ENCODE measurements at regions not wholly inside any gene's neighbourhood (a gene's known extent, or its start where the extent isn't known, plus 50 kb on each side); places are given as distances from the start of the nearest gene placed in this dataset.
"Not testable (repeated sequence)": the region's sequence is repeated elsewhere in the genome, so short reads cannot be mapped to it uniquely, and the experiment has no call there.

DNA sequence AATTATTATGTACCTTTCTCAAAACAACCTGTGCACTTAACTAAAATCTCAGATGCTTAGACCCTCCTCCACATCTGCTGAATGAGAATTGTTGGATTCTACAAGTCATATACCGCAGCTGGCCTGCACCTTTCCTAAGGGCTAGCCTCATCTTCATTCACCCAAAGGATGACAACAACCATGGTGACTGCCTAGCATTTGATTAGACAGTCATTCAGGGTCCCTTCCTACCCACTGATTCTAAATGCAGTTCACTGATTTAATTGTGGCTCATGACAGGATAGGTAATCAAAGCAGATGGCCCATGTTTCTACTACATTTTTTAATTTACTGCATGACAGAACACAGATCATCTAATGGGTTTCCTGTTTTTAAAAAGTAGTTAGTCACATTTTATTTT lies 551.9 kb upstream of the SLC10A2 start:
- DNase-seq = no peak

DNA sequence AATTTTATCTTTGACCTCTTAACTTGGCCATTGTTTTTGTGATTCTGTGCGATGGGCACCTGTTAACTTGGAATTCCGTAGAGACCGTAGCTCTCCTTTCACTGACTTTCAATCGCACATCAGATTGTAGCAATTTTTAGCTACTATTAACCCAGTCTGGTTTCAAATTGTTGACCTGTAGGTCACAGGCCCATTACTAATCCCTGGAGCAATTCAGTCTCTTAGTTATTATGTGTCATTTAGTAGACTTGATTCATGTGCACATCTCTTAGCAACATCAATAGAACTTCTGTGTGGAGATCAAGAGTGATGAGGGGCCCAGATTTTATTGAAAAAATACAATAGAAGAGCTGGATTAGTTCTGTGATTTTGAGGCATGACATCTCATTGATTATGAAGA lies 549.6 kb upstream of the SLC10A2 start:
- DNase-seq = no peak

GRCh38 chr13:103614761-103615160 lies 548.5 kb upstream of the SLC10A2 start:
- DNase-seq = no peak

GRCh38 chr13:103607995-103608394 lies 541.8 kb upstream of the SLC10A2 start:
- DNase-seq = no peak

GRCh38 chr13:103605546-103606326 lies 539.5 kb upstream of the SLC10A2 start:
- no peak for DNase-seq

DNA sequence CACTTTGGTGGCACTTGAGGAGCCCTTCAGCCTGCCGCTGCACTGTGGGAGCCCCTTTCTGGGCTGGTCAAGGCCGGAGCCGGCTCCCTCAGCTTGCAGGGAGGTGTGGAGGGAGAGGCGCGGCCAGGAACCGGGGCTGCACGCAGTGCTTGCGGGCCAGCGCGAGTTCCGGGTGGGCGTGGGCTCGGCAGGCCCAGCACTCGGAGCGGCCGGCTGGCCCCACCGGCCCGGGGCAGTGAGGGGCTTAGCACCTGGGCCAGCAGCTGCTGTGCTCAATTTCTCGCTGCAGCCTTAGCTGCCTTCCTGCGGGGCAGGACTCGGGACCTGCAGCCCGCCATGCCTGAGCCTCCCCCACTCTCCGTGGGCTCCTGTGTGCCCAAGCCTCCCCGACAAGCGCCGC lies 533.7 kb upstream of the SLC10A2 start:
- not testable (repeated sequence) for DNase-seq

- no peak for DNase-seq
Observed at GRCh38 chr13:103598671-103599070, 532.5 kb upstream of the SLC10A2 start.

GRCh38 chr13:103573446-103573845 lies 507.2 kb upstream of the SLC10A2 start:
- no peak for DNase-seq

GRCh38 chr13:103568314-103568713 lies 502.1 kb upstream of the SLC10A2 start:
- no peak for DNase-seq

DNA sequence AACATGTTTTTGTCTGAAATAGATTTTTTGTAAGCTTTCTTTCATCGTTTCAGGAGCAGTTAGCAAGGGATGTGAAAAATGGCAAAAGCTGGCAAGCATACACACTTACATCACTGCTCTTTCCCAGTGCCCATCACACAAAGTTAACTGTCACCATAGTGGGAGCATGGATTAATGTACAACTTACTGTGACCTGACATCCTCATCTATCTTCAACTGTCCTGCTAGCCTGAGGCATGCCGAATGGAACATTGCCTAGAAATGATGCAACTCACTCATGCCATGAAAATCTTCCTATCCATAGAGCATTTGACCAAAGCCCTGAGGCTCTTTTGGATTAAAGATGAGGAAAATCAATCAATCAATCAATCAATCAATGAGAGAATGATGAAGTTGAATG lies 491.7 kb upstream of the SLC10A2 start:
- no peak for DNase-seq

GRCh38 chr13:103556681-103557080 lies 490.5 kb upstream of the SLC10A2 start:
- no peak for DNase-seq

- no peak for DNase-seq
Observed at GRCh38 chr13:103547914-103548313, 481.7 kb upstream of the SLC10A2 start.

DNA sequence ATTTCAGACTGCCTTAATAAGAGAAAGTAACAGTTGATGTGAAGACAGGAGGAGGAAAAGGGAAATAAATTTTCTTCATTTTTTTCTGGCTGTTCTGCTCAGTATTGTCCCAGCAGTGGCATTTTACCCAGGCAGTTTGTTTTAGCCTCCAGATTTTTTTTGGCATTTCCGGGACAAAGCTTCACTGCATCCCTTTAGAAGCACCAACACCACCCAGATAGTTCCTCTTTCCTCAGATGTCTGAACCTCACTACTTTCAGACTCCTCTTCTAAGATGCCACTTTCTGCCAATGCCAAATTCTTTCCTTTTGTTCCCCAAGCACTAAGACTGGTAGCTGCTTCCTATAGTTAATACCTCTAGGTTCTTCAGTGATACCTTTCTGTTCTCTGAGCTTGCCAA lies 480.1 kb upstream of the SLC10A2 start:
- no peak for DNase-seq

- no peak for DNase-seq
Observed at GRCh38 chr13:103542648-103543047, 476.4 kb upstream of the SLC10A2 start.

DNA sequence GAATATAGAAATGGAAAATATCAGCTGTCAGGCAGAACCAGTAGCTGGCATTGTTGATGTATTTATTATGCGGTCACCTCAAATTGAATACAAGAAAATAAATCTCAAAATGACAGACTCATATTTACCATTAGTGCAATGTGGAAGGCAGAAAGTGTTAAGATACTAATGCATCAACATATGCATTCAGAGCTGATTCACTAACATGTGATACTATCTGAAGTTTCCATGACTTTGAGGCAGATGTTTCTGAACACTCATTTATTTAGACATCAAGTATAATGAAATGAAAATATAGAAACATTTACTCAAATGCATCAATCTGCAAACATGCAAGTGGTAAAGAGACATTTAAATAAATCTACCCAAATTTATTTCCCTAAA lies 474.2 kb upstream of the SLC10A2 start:
- no peak for DNase-seq

- no peak for DNase-seq
Observed at GRCh38 chr13:103539721-103540381, 473.6 kb upstream of the SLC10A2 start.

DNA sequence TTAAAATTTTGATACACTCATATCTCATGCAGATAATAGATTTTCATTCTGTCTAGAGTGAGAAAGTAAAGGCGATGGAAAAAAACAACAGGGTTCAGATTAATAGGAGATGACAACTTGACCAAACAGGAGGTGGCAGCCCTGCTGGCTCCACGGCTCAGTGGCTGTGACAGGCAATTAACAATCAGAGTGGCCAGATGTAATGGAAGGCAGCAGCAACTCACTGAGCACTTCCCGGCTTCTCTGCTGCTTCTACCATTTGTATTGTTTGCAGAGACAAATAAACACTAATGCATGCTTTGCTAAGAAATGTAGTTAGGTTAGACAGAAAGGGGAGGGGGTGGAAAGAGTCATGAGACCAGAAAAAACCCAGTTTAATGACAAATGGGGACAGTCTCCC lies 473.0 kb upstream of the SLC10A2 start:
- no peak for DNase-seq

GRCh38 chr13:103537616-103538015 lies 471.4 kb upstream of the SLC10A2 start:
- DNase-seq = no peak

- DNase-seq = no peak
Observed at GRCh38 chr13:103531278-103531677, 465.1 kb upstream of the SLC10A2 start.

- DNase-seq = no peak
Observed at GRCh38 chr13:103528437-103528836, 462.2 kb upstream of the SLC10A2 start.

DNA sequence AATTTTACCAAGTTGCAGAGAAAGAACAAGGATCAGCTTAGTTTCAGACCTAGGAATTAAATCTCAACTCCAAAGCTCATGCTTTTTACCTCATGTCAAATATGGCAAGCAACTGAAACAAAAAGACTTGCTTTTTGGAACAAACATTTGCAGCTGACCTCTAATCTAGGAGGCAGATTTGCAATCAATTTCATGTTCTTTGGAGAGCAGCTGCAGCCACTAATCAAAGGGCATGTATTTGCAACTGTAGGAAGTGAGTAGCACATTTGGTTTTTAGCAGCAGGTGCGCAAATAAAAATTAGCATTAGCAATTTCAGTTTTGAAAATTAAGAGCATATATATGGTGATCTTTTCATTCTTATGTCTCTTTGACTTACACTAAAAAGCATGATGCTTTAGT lies 459.3 kb upstream of the SLC10A2 start:
- no peak for DNase-seq

- no peak for DNase-seq
Observed at GRCh38 chr13:103523858-103524257, 457.6 kb upstream of the SLC10A2 start.

DNA sequence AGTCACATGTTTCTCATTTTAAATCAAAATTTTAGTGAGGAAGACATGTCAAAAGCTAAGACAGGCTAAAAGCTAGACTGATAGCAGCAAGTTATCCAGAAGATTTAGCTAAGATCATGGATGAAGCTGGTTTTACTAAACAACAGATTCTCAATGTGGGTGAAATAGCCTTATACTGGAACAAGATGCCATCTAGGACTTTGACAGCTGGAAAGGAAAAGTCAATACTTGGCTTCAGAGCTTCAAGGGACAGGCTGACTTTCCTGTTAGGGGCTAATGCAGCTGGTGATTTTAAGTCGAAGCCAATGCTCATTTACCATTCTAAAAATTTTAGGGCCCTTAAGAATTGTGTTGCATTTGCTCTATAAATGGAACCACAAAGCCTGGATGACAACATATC lies 455.3 kb upstream of the SLC10A2 start:
- DNase-seq = no peak

DNA sequence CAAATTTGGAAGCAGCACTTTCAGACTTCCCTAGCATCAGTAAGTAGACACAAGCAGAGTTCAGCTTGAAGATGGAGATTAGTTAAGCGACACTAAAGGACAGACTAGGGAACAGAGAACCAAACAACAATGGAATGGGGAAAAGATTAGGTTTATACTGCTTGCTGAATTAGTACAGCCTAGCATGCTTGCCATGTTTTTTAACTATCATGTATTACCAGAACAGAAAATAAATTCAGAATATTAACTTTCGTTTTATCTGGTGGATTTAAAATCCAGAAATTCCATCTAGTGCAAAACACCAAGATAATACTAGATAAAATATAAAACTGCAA lies 451.5 kb upstream of the SLC10A2 start:
- DNase-seq = no peak
